OCI-LY1 (cell line): ENCODE measurements at regions not wholly inside any gene's neighbourhood (a gene's known extent, or its start where the extent isn't known, plus 50 kb on each side); places are given as distances from the start of the nearest gene placed in this dataset.

Experiments
- EZH2 ChIP-seq: fragments of 200-600 bp; sonication (generic), shearing (Covaris generic); IDR thresholded peaks from 2 replicates; pipeline ENCODE4 v1.8.0; 2017; ENCODE audit warnings: borderline replicate concordance, mixed run types, mild to moderate bottlenecking, antibody characterized with exemption, low read length, moderate library complexity, mixed read lengths
- TF ChIP-seq, protein P1 (sequence below): fragments of 200-600 bp; sonication (generic), shearing (Covaris generic); IDR thresholded peaks from 2 replicates; pipeline ENCODE4 v1.5.1; 2017; ENCODE audit warnings: mild to moderate bottlenecking, antibody characterized with exemption, low read length, moderate library complexity, mixed read lengths

DNA sequence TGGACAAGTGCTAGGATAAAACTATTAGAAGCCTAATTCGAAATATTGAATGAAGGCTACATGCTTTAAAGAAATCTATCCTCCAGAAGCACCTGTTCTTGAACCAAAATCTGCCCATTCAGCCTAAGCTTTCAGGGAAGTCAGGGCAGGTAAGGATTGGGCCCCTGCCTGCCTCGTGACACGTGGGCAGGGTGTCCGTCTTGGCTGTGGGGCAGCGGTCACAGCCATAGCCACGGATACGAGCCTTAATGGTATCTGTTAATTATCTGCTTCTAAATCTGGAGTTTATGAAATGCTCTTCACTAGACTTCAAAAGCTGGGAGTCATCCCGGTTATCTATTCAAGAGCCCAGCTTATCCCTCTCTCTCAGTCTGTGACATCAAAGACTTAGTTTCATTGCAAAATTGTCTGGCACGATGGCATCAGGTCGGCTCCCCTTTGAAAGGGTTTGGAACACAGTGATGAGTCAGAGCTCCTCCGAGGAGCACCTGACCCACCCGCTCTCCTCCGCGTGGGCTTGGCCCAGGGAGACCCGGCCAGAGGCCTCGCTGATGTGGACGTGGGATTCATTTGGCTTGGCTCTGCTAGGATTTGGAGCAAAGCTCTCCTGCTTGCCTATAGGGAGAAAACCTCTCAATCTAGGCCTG, 135.9 kb downstream of the MACROH2A1 start:
- TF ChIP-seq, protein P1, sequence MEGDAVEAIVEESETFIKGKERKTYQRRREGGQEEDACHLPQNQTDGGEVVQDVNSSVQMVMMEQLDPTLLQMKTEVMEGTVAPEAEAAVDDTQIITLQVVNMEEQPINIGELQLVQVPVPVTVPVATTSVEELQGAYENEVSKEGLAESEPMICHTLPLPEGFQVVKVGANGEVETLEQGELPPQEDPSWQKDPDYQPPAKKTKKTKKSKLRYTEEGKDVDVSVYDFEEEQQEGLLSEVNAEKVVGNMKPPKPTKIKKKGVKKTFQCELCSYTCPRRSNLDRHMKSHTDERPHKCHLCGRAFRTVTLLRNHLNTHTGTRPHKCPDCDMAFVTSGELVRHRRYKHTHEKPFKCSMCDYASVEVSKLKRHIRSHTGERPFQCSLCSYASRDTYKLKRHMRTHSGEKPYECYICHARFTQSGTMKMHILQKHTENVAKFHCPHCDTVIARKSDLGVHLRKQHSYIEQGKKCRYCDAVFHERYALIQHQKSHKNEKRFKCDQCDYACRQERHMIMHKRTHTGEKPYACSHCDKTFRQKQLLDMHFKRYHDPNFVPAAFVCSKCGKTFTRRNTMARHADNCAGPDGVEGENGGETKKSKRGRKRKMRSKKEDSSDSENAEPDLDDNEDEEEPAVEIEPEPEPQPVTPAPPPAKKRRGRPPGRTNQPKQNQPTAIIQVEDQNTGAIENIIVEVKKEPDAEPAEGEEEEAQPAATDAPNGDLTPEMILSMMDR, result no peak
- TF ChIP-seq EZH2, result no peak
